GM13976 (cell line): ENCODE measurements at regions not wholly inside any gene's neighbourhood (a gene's known extent, or its start where the extent isn't known, plus 50 kb on each side); places are given as distances from the start of the nearest gene placed in this dataset.
"Not testable (repeated sequence)": the region's sequence is repeated elsewhere in the genome, so short reads cannot be mapped to it uniquely, and the experiment has no call there.

ENCODE experiments used
- DNase-seq: peaks from one replicate; pipeline ENCODE4 v3.0.0; 2012; ENCODE audit warnings: low spot score
- CTCF ChIP-seq: IDR thresholded peaks from 2 replicates; pipeline ENCODE4 v1.5.1; 2012; ENCODE audit warnings: borderline replicate concordance, mild to moderate bottlenecking; ENCODE audit not compliant: insufficient read depth; ENCODE audit errors: extremely low read depth, missing control alignments, control extremely low read depth
- in situ Hi-C: fragments of 300-500 bp; cut with MboI; formaldehyde crosslinking; loops from one replicate; pipeline ENCODE4 v1.12.0; 2022; ENCODE audit warnings: low sequenced_read_pairs, mixed read lengths, inconsistent platforms; ENCODE audit not compliant: unreplicated experiment

- in situ Hi-C loops: no loop called here
- TF ChIP-seq CTCF: no peak
- DNase-seq: no peak
Observed at GRCh38 chr16:59013930-59014329, 279.8 kb upstream of the GOT2 start.

- DNase-seq: no peak
- TF ChIP-seq CTCF: no peak
- in situ Hi-C loops: no loop called here
Observed at GRCh38 chr16:58999762-59000161, 265.6 kb upstream of the GOT2 start.

GRCh38 chr16:58992755-58993154 is 258.6 kb upstream of the GOT2 start:
- DNase-seq, in situ Hi-C loops: not testable (repeated sequence)

- DNase-seq, in situ Hi-C loops: not testable (repeated sequence)
Observed at GRCh38 chr16:58983181-58983965, 249.3 kb upstream of the GOT2 start.

GRCh38 chr16:58970775-58971174 is 236.7 kb upstream of the GOT2 start:
- no peak for DNase-seq
- no peak for TF ChIP-seq CTCF
- in situ Hi-C loops: no loop called here

GRCh38 chr16:58963479-58963878 is 229.4 kb upstream of the GOT2 start:
- no peak for TF ChIP-seq CTCF

GRCh38 chr16:58962811-58963210 is 228.7 kb upstream of the GOT2 start:
- no peak for TF ChIP-seq CTCF
- no peak for DNase-seq
- in situ Hi-C loops: no loop called here

More at GRCh38 chr16:58963479-58963878, 229.4 kb upstream of the GOT2 start:
- DNase-seq: no peak
- in situ Hi-C loops: no loop called here

- no peak for DNase-seq
- TF ChIP-seq CTCF: no peak
- in situ Hi-C loops: no loop called here
Observed at GRCh38 chr16:58960484-58960883, 226.4 kb upstream of the GOT2 start.
